HEK293 (cell line): ENCODE measurements at regions not wholly inside any gene's neighbourhood (a gene's known extent, or its start where the extent isn't known, plus 50 kb on each side); places are given as distances from the start of the nearest gene placed in this dataset.

ENCODE experiments used
- CTCF ChIA-PET: fragments of 350-600 bp; formaldehyde crosslinking; extraction: SDS; loops from one replicate; lab custom pipeline; 2021; ENCODE audit warnings: antibody characterized with exemption; lab: Yijun Ruan, JAX
- POLR2A ChIA-PET: fragments of 300-600 bp; formaldehyde crosslinking; extraction: SDS; loops from one replicate; lab custom pipeline; 2020; ENCODE audit warnings: antibody characterized with exemption, inconsistent platforms; lab: Yijun Ruan, JAX
- H3K27ac ChIP-seq: fragments of 200-500 bp; sonication (Bioruptor generic); 2 replicates; pipeline ENCODE4 v1.5.1; 2014; ENCODE audit warnings: low read depth, low read length, control low read depth, inconsistent platforms; ENCODE audit errors: extremely low read depth
- H3K36me3 ChIP-seq, 2 experiments: fragments of 200-500 bp in 1 of 2; sonication (Bioruptor generic) in 1 of 2; 1 replicate in 1 of 2; 2 replicates in 1 of 2; pipeline ENCODE4 v1.5.1; 2014 to 2017; ENCODE audit warnings: inconsistent platforms in 2 of 2, low read length in 2 of 2; ENCODE audit not compliant: control insufficient read depth in 2 of 2, insufficient read depth in 1 of 2
- H3K4me1 ChIP-seq: fragments of 200-500 bp; sonication (Bioruptor generic); 2 replicates; pipeline ENCODE4 v1.5.1; 2014; ENCODE audit warnings: mild to moderate bottlenecking, low read length, inconsistent platforms; ENCODE audit not compliant: control insufficient read depth, insufficient read depth
- H3K4me3 ChIP-seq: 2 replicates; pipeline ENCODE4 v1.5.1; 2011; ENCODE audit warnings: low read depth, mild to moderate bottlenecking, control low read depth, low read length, moderate library complexity
- H3K9me3 ChIP-seq: fragments of 200-500 bp; sonication (Bioruptor generic); 2 replicates; pipeline ENCODE4 v1.5.1; 2014; ENCODE audit warnings: low read depth, low read length, inconsistent platforms; ENCODE audit not compliant: control insufficient read depth, insufficient read depth
- FEZF1 ChIP-seq: fragments of 450-650 bp; formaldehyde crosslinking; IDR thresholded peaks from 2 replicates; pipeline ENCODE4 v1.5.1; 2016; ENCODE audit warnings: missing biosample characterization, missing genetic modification characterization
- GLI2 ChIP-seq: fragments of 450-650 bp; formaldehyde crosslinking; IDR thresholded peaks from 2 replicates; pipeline ENCODE4; 2017; ENCODE audit warnings: missing biosample characterization, missing genetic modification characterization, low read depth, borderline replicate concordance
- GLI4 ChIP-seq: fragments of 450-650 bp; formaldehyde crosslinking; IDR thresholded peaks from 2 replicates; pipeline ENCODE4 v1.5.1; 2016; ENCODE audit warnings: missing biosample characterization, missing genetic modification characterization
- REPIN1 ChIP-seq: fragments of 450-650 bp; formaldehyde crosslinking; IDR thresholded peaks from 2 replicates; pipeline ENCODE4 v1.5.1; 2017; ENCODE audit warnings: missing biosample characterization, missing genetic modification characterization, low read depth
- SCRT1 ChIP-seq: fragments of 450-650 bp; formaldehyde crosslinking; IDR thresholded peaks from 2 replicates; pipeline ENCODE4 v1.5.1; 2016; ENCODE audit warnings: missing biosample characterization, missing genetic modification characterization, borderline replicate concordance
- SP2 ChIP-seq: fragments of 450-650 bp; formaldehyde crosslinking; IDR thresholded peaks from 2 replicates; pipeline ENCODE4 v1.5.1; 2016; ENCODE audit warnings: missing biosample characterization, missing genetic modification characterization
- TCF7L2 ChIP-seq: IDR thresholded peaks from 2 replicates; pipeline ENCODE4 v1.6.1; 2011; ENCODE audit warnings: low read depth, mild to moderate bottlenecking, inconsistent platforms, low read length, moderate library complexity, borderline replicate concordance
- WT1 ChIP-seq: fragments of 450-650 bp; formaldehyde crosslinking; IDR thresholded peaks from 2 replicates; pipeline ENCODE4 v1.5.1; 2016; ENCODE audit warnings: missing biosample characterization, missing genetic modification characterization
- YY2 ChIP-seq: fragments of 450-650 bp; formaldehyde crosslinking; IDR thresholded peaks from 2 replicates; pipeline ENCODE4 v1.5.1; 2016; ENCODE audit warnings: missing biosample characterization, missing genetic modification characterization
- ZNF146 ChIP-seq: fragments of 450-650 bp; formaldehyde crosslinking; IDR thresholded peaks from 2 replicates; pipeline ENCODE4 v1.5.1; 2016; ENCODE audit warnings: missing biosample characterization, missing genetic modification characterization
- ZNF174 ChIP-seq: fragments of 450-650 bp; formaldehyde crosslinking; IDR thresholded peaks from 2 replicates; pipeline ENCODE4 v1.5.0; 2017; ENCODE audit warnings: missing biosample characterization, mild to moderate bottlenecking, missing genetic modification characterization
- ZNF221 ChIP-seq: fragments of 450-650 bp; formaldehyde crosslinking; IDR thresholded peaks from 2 replicates; pipeline ENCODE4 v1.5.1; 2017; ENCODE audit warnings: missing biosample characterization, missing genetic modification characterization, borderline replicate concordance
- ZNF223 ChIP-seq: fragments of 450-650 bp; formaldehyde crosslinking; IDR thresholded peaks from 2 replicates; pipeline ENCODE4 v1.5.1; 2016; ENCODE audit warnings: missing biosample characterization, missing genetic modification characterization
- ZNF292 ChIP-seq: fragments of 450-650 bp; formaldehyde crosslinking; IDR thresholded peaks from 2 replicates; pipeline ENCODE4 v1.5.1; 2016; ENCODE audit warnings: low read depth, missing biosample characterization, missing genetic modification characterization, borderline replicate concordance
- ZNF341 ChIP-seq: fragments of 450-650 bp; formaldehyde crosslinking; IDR thresholded peaks from 2 replicates; pipeline ENCODE4; 2016; ENCODE audit warnings: low read depth, missing biosample characterization, missing genetic modification characterization
- ZNF558 ChIP-seq: fragments of 450-650 bp; formaldehyde crosslinking; IDR thresholded peaks from 2 replicates; pipeline ENCODE4 v1.5.1; 2016; ENCODE audit warnings: missing biosample characterization, missing genetic modification characterization
- ZNF585B ChIP-seq: fragments of 450-650 bp; formaldehyde crosslinking; IDR thresholded peaks from 2 replicates; pipeline ENCODE4 v1.5.1; 2016; ENCODE audit warnings: missing biosample characterization, missing genetic modification characterization
- ZNF629 ChIP-seq: fragments of 450-650 bp; formaldehyde crosslinking; IDR thresholded peaks from 2 replicates; pipeline ENCODE4 v1.5.1; 2017; ENCODE audit warnings: missing biosample characterization, missing genetic modification characterization
- ZNF76 ChIP-seq: fragments of 450-650 bp; formaldehyde crosslinking; IDR thresholded peaks from 2 replicates; pipeline ENCODE4; 2016; ENCODE audit warnings: low read depth, missing biosample characterization, missing genetic modification characterization, borderline replicate concordance
- ZNF792 ChIP-seq: fragments of 450-650 bp; formaldehyde crosslinking; IDR thresholded peaks from 2 replicates; pipeline ENCODE4 v1.5.1; 2016; ENCODE audit warnings: missing biosample characterization, missing genetic modification characterization
- ZSCAN30 ChIP-seq: fragments of 450-650 bp; IDR thresholded peaks from 2 replicates; pipeline ENCODE4 v1.5.1; 2018; ENCODE audit warnings: missing biosample characterization, mild to moderate bottlenecking, missing genetic modification characterization, moderate library complexity
- TF ChIP-seq, protein P1 (sequence below): fragments of 450-650 bp; formaldehyde crosslinking; IDR thresholded peaks from 2 replicates; pipeline ENCODE4 v1.5.1; 2017; ENCODE audit warnings: missing biosample characterization, missing genetic modification characterization
- TF ChIP-seq, protein P2 (sequence below): fragments of 450-650 bp; formaldehyde crosslinking; IDR thresholded peaks from 2 replicates; pipeline ENCODE4 v1.5.1; 2016; ENCODE audit warnings: missing biosample characterization, missing genetic modification characterization, borderline replicate concordance
- TF ChIP-seq, protein P3 (sequence below): fragments of 450-650 bp; formaldehyde crosslinking; IDR thresholded peaks from 2 replicates; pipeline ENCODE4 v1.5.1; 2016; ENCODE audit warnings: missing biosample characterization, missing genetic modification characterization

DNA sequence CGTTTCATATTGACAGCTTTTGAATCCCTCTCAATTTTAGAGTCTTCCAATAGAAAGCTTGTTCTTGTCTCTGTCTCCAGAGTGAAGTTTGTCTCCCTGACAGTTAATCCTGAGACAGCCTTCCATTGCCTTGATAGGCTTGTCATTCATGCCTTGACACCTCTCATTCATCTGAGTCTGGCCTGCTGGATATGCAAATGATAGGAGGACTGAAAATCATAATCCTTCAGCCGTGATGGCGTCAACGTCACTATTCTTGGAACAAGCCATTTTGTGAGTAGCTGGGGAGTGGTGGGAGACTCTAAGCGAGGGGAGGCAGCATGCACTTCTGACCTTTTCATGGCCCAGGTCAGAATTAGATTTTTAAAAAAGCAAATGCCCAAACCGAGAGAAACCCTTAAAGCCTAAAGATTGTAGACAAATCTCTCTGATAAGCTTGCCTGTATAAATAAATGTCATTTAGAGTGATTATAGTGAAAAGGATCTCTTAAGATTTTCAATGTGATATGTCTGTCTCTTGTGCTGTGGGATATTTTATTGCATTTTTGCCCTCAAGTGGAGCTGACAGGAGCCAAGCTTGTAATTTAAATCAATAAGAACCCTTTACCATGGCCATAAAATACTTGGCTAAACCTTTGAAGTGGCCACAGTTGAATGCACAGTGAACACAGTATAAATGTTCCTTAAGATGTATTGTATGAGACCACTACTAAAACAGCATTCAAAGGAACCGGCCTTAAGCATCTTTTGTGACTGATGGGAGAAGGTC lies 148.8 kb downstream of the SNX10 start (continued):
- TF ChIP-seq WT1 (tag by site-specific recombination) (no peak), ZNF292 (tag by site-specific recombination) (no peak), ZNF146 (tag by site-specific recombination) (no peak), ZNF223 (tag by site-specific recombination) (no peak), FEZF1 (peak; percentile 84), ZNF76 (no peak), REPIN1 (tag by site-specific recombination) (no peak), ZSCAN30 (tag by site-specific recombination) (peak; percentile 96), ZNF221 (no peak)

DNA sequence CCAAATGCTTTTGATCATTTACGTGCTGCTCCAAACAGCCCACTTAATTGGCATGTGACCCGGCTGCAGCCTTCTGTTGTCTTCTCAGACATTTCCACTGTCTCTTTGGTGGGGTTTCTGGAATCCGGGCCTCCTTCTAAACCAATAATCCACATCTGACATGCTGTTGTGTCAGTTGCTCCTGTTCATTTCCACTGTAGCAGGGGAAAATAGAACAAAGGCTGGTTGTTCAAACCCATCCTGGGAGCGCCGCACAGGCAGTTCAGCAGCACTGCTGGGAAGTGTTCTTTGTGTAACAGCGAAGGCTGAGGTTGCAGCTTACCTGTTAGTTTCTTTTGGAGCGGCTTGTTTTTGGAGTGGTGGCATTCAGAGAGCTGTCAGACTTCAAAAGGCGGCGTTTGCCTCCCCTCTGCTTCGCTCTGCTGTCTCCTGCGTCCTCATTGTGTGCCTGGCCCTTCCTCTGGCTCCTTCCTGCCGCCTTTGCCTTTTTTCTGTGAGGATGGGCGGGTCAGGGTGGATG lies 149.4 kb downstream of the SNX10 start:
- Histone ChIP-seq H3K4me1 (peaks cover 15% of the 10 kb centered on the region), H3K36me3 (no peaks in the 10 kb centered on the region), H3K9me3 (no peaks in the 10 kb centered on the region), H3K27ac (peak overlapping the region; percentile 29; the same call in 1 of the 2 replicates), H3K4me3 (no peak overlapping the region)
- ChIA-PET CTCF (interaction anchor here (0.5 kb wide), 1 partner anchor 221 kb away, joined by 3 read pairs; no protein-coding TSS in a partner anchor), POLR2A (no interaction called here)
- TF ChIP-seq TCF7L2 (peak; percentile 92), ZNF76 (no peak), ZNF341 (0 out of 2 replicates have a peak, but pooled peaks have one; percentile 12), ZNF558 (tag by site-specific recombination) (no peak)

DNA sequence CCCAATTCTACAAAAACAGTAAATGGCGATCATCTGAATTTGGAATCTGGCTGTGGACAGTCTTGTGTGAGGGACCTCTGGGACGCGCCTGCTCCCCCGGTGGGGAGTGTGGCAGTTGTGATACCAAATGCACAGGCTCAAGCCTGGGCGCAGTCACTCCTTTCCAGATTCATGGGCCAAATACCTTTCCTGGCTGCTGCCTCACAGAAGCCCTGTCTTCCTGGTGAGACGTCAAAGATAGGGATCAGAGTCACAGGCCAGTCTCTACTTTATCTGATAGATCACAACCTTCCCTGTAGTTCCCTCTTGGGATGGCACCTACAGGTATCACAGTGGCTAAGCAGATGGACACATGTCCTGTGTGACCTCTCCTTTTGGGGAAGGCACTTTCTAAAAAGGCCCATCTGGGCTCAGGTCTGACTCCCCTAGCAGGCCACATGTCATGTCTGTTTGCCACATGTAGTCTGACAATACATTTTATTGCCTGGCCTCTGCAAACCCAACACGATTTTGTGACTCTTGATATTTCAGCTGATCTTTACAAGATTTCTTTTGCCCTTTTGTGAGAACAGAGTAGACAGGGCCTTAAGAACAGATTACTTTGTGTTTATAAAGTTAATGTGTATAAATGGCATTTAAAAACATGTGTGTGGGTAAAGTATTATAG lies 150.1 kb downstream of the SNX10 start:
- no peak overlapping the region for H3K4me3 ChIP-seq
- no peaks in the 10 kb centered on the region for H3K36me3 ChIP-seq
- ChIA-PET POLR2A (no interaction called here), CTCF (no interaction called here)
- no peak overlapping the region for H3K27ac ChIP-seq
- TF ChIP-seq ZNF629 (tag by site-specific recombination) (no peak), GLI4 (tag by site-specific recombination) (no peak), ZNF174 (no peak), GLI2 (tag by site-specific recombination) (no peak), ZNF585B (tag by site-specific recombination) (no peak)
- TF ChIP-seq, protein P1, sequence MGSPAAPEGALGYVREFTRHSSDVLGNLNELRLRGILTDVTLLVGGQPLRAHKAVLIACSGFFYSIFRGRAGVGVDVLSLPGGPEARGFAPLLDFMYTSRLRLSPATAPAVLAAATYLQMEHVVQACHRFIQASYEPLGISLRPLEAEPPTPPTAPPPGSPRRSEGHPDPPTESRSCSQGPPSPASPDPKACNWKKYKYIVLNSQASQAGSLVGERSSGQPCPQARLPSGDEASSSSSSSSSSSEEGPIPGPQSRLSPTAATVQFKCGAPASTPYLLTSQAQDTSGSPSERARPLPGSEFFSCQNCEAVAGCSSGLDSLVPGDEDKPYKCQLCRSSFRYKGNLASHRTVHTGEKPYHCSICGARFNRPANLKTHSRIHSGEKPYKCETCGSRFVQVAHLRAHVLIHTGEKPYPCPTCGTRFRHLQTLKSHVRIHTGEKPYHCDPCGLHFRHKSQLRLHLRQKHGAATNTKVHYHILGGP (tag by site-specific recombination) = no peak
- H3K4me1 ChIP-seq = peaks cover 15% of the 10 kb centered on the region
- no peaks in the 10 kb centered on the region for H3K9me3 ChIP-seq

DNA sequence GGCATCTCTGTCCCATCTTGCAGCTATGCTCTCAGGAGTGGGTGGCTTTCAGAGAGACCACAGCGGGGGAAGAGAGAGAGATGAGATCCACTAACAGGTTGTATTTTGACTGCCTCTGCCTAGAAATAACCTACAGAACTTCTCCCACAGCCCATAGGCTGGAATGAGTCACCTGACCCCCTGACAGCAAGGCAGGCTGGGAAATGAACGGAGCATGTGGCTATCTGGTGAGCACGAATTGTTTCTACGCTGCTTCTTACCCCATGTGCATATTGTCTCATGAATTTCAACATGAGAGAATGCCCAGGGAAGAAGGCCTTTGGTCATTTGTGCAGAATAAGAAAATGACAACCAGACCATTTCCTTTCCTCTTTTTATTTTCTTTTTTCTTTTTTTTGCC lies 151.3 kb downstream of the SNX10 start:
- POLR2A ChIA-PET = no interaction called here
- H3K4me1 ChIP-seq = peaks cover 15% of the 10 kb centered on the region
- CTCF ChIA-PET = no interaction called here
- no peak overlapping the region for H3K4me3 ChIP-seq
- H3K27ac ChIP-seq = no peak overlapping the region
- H3K36me3 ChIP-seq = no peaks in the 10 kb centered on the region
- H3K9me3 ChIP-seq = no peaks in the 10 kb centered on the region
- TF ChIP-seq SCRT1 (tag by site-specific recombination) (no peak), ZNF792 (tag by site-specific recombination) (no peak), SP2 (no peak), YY2 (no peak)
- TF ChIP-seq, protein P2, sequence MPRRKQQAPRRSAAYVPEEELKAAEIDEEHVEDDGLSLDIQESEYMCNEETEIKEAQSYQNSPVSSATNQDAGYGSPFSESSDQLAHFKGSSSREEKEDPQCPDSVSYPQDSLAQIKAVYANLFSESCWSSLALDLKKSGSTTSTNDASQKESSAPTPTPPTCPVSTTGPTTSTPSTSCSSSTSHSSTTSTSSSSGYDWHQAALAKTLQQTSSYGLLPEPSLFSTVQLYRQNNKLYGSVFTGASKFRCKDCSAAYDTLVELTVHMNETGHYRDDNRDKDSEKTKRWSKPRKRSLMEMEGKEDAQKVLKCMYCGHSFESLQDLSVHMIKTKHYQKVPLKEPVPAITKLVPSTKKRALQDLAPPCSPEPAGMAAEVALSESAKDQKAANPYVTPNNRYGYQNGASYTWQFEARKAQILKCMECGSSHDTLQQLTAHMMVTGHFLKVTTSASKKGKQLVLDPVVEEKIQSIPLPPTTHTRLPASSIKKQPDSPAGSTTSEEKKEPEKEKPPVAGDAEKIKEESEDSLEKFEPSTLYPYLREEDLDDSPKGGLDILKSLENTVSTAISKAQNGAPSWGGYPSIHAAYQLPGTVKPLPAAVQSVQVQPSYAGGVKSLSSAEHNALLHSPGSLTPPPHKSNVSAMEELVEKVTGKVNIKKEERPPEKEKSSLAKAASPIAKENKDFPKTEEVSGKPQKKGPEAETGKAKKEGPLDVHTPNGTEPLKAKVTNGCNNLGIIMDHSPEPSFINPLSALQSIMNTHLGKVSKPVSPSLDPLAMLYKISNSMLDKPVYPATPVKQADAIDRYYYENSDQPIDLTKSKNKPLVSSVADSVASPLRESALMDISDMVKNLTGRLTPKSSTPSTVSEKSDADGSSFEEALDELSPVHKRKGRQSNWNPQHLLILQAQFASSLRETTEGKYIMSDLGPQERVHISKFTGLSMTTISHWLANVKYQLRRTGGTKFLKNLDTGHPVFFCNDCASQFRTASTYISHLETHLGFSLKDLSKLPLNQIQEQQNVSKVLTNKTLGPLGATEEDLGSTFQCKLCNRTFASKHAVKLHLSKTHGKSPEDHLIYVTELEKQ (tag by site-specific recombination) = no peak
- TF ChIP-seq, protein P3, sequence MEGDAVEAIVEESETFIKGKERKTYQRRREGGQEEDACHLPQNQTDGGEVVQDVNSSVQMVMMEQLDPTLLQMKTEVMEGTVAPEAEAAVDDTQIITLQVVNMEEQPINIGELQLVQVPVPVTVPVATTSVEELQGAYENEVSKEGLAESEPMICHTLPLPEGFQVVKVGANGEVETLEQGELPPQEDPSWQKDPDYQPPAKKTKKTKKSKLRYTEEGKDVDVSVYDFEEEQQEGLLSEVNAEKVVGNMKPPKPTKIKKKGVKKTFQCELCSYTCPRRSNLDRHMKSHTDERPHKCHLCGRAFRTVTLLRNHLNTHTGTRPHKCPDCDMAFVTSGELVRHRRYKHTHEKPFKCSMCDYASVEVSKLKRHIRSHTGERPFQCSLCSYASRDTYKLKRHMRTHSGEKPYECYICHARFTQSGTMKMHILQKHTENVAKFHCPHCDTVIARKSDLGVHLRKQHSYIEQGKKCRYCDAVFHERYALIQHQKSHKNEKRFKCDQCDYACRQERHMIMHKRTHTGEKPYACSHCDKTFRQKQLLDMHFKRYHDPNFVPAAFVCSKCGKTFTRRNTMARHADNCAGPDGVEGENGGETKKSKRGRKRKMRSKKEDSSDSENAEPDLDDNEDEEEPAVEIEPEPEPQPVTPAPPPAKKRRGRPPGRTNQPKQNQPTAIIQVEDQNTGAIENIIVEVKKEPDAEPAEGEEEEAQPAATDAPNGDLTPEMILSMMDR (tag by site-specific recombination) = no peak
